ENCODE measurements at regions not wholly inside any gene's neighbourhood (a gene's known extent, or its start where the extent isn't known, plus 50 kb on each side); places are given as distances from the start of the nearest gene placed in this dataset.

- Histone ChIP-seq H3K27ac (no peak overlapping the region), H3K4me1 (peaks cover 0 to 12% (median 0%) of the 10 kb centered on the region in 12 donors), H3K9me3 (no peaks in the 10 kb centered on the region), H3K27me3 (peaks cover 0 to 14% (median 0%) of the 10 kb centered on the region in 9 donors), H3K36me3 (no peaks in the 10 kb centered on the region), H3K4me3 (no peak overlapping the region)
- ATAC-seq (no peak), DNase-seq (no peak)
- no peak for TF ChIP-seq POLR2A (IDR thresholded peaks at IDR 0.05)
- no peak for TF ChIP-seq CTCF (IDR thresholded peaks at IDR 0.05)
- intact Hi-C loops (cut with DNase I): no loop called here
- WGBS, 4 donors: 82 to 87% (median 84%) methylated on average over 5 of the region's 5 CpGs
Measured at GRCh38 chr2:20914771-20915170, 91.9 kb upstream of the LDAH start.

GRCh38 chr2:20914087-20914486 is 91.2 kb upstream of the LDAH start:
- no peaks in the 10 kb centered on the region for H3K9me3 ChIP-seq
- TF ChIP-seq POLR2A (IDR thresholded peaks at IDR 0.05): no peak
- no peak for TF ChIP-seq CTCF (IDR thresholded peaks at IDR 0.05)
- no peaks in the 10 kb centered on the region for H3K36me3 ChIP-seq
- intact Hi-C loops (cut with DNase I): no loop called here
- no peak for DNase-seq
- no peak overlapping the region for H3K4me3 ChIP-seq
- no peak for ATAC-seq
- WGBS, 4 donors: 87 to 93% (median 90%) methylated on average over 4 of the region's 4 CpGs
- H3K4me1 ChIP-seq: peaks cover 0 to 12% (median 0%) of the 10 kb centered on the region in 12 donors
- no peak overlapping the region for H3K27ac ChIP-seq
- peaks cover 0 to 14% (median 0%) of the 10 kb centered on the region in 9 donors for H3K27me3 ChIP-seq

GRCh38 chr2:20913491-20913890 is 90.6 kb upstream of the LDAH start:
- intact Hi-C loops (cut with DNase I): no loop called here
- ATAC-seq (no peak), DNase-seq (no peak)
- Histone ChIP-seq H3K27me3 (peaks cover 0 to 14% (median 0%) of the 10 kb centered on the region in 9 donors), H3K36me3 (no peaks in the 10 kb centered on the region), H3K4me1 (peaks cover 0 to 12% (median 0%) of the 10 kb centered on the region in 12 donors), H3K27ac (no peak overlapping the region), H3K4me3 (no peak overlapping the region), H3K9me3 (no peaks in the 10 kb centered on the region)
- WGBS, 4 donors: 64 to 72% (median 66%) methylated on average over 3 of the region's 3 CpGs
- TF ChIP-seq CTCF (IDR thresholded peaks at IDR 0.05) (no peak), POLR2A (IDR thresholded peaks at IDR 0.05) (no peak)

- intact Hi-C loops (cut with DNase I): no loop called here
- H3K27ac ChIP-seq: no peak overlapping the region
- peaks cover 0 to 4% (median 0%) of the 10 kb centered on the region in 9 donors for H3K27me3 ChIP-seq
- no peak overlapping the region for H3K4me3 ChIP-seq
- no peaks in the 10 kb centered on the region for H3K9me3 ChIP-seq
- 65 to 78% (median 73%) methylated on average over 2 of the region's 2 CpGs for WGBS, 4 donors
- H3K4me1 ChIP-seq: no peaks in the 10 kb centered on the region
- ATAC-seq (no peak), DNase-seq (no peak)
- H3K36me3 ChIP-seq: no peaks in the 10 kb centered on the region
- TF ChIP-seq CTCF (IDR thresholded peaks at IDR 0.05) (no peak), POLR2A (IDR thresholded peaks at IDR 0.05) (no peak)
Measured at GRCh38 chr2:20900052-20900636, 77.2 kb upstream of the LDAH start.

All from heart left ventricle (tissue), 16 donors.